Epidermal melanocyte (primary cell): ENCODE measurements at regions not wholly inside any gene's neighbourhood (a gene's known extent, or its start where the extent isn't known, plus 50 kb on each side); places are given as distances from the start of the nearest gene placed in this dataset.

Source experiments
- DNase-seq: peaks from one replicate; pipeline ENCODE4 v3.0.0; 2011; ENCODE audit warnings: low spot score; ENCODE audit not compliant: insufficient read length

DNA sequence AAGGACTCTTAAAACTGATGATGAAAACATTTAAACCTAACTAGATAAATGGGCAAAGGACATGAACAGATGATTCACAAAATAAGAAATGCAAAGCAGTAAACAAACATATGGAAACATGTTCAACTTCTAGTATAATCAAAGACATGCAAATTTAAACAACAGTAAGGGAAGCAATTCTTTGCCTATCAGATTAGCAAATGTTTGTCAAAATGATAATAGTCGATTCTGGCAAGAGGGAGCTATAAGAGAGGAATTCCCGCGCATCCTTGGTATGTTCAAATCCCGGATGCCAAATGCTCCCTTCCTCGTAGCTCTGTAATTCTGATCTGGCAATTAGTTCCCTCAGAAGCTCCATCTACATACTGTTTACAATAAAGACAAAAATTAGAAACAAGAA is 320.5 kb downstream of the PHKB start:
- DNase-seq: no peak

DNA sequence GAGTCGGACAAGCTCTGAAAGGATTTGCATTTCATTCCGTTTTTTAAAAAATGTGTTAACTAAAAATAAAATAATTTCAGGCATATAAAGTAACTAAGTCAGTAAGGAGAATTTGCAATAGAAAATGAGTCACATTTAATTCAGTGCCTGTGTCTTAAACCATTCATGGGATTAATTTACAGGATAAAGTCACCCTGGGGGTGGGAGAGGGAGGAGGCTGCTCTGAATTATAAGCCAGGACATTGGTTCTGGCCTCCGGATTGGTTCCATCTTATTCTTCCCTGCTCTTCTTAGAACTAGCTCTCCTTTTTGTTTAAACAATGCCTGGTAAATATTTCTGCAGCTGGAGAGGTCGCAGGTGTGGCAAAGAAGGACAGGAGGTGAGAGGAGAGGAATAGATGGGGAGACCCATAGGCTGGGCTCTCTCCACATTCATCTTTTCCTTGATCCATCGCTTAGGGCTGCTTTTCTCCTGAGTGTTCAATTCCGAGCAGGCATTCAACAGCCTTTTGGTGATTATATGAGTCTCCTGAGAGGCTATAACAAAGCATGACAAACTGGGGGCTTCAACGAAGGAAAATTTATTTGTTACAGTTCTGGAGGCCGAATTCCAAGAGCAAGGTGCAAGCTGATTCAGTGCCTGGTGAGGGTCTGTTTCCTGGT is 319.2 kb downstream of the PHKB start:
- DNase-seq: no peak

DNA sequence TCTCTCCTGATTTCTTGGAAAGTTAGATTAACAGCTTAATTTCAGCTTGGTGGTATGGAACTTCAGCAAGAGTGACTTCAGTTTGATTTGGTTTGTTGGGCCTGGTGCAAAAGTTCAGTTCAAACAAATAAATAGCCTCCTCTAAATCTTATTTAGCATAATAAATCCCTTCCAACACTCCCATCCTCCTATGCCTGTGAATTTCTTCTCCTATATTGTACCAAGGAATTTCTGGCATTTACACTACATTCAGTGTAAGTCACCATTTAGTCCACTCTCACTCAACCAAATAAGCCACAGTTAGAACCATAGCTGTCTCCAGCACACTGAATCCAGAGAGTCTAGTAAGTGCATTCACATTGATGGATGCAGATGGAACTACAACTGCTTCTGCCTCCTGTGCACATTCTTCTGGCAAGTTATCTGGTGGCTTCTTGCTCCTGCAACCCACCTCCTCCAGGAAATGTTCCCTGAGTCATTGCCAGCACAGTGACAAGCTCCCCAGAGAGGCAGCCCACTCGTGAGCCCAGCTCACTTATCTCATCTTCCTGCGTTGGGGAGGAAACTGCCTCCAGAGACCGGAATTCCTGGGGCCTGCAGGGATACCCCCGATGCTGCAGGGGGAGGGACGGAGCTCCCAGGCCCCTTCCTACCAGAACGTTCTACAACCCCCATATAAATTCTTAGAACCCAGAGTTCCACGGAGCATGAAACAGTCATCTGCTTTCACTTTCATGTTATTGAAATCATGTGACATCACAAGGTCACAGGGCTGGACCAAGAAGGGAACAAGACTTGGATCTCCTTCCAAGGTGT is 318.3 kb downstream of the PHKB start:
- no peak for DNase-seq

DNA sequence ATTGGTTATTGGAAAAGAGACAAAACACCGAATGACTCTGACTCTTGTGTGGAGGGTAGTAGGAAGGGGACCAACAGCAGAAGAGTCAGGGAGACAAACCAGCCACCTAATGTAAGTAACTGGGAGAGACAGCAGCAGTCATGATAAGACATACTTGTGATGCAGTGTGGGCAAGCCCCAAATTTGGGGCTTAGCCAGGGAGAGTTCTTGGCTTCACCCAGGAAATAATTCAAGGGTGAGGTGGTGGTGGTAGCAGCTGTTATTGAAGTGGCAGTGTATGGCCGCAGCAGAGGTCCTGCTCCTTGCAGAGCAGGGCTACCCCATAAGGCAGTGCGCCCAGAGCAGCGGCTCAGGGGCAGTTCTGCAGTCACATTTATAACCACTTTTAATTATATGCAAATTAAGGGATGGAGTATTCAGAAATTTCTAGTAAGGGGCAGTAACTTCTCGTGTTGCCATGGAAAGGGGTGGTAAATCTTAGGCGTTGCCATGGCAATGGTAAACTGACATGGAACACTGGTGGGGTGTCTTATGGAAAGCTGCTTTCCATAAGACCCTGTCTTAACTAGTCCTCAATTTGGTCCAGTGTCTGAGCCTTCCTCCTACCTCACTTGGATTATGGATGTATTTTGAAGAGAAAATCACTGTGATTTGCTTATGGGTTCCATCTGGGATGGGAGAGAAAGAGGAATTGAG is 317.1 kb downstream of the PHKB start:
- no peak for DNase-seq

DNA sequence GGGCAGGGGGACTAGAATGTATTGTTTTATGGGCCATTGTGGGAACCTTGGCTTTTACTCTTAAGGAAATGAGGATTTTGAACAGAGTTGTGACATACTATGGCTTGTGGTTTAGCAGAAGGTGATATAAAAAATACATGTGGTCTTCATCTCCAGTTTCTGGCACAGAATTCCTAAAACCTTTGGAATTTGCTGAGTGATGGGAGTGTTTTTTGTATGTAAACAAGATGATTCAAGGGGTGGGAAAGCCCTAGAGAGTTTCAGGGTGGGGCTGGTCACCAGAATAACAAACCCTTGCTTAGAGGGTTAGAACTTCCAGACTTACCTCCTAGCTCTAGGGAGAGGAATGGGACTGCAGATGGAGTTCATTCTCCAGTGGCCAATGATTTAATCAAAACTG is 316.1 kb downstream of the PHKB start:
- no peak for DNase-seq

DNA sequence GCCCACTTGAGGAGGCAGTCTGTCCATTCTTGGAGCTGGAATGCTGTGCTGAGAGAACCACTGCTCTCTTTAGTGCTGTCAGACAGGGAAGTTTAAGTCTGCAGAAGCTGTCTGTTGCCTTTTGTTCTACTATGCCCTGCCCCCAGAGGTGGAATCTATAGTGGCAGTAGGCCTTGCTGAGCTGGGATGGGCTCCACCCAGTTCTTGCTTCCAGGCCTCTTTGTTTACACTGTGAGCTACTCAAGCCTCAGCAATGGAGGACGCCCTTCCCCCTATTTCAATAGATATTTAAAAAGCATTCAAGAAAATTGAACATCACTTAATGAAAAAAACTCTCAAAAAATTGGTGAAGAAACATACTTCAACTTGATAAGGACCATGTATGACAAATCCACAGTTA is 313.5 kb downstream of the PHKB start:
- DNase-seq: no peak

DNA sequence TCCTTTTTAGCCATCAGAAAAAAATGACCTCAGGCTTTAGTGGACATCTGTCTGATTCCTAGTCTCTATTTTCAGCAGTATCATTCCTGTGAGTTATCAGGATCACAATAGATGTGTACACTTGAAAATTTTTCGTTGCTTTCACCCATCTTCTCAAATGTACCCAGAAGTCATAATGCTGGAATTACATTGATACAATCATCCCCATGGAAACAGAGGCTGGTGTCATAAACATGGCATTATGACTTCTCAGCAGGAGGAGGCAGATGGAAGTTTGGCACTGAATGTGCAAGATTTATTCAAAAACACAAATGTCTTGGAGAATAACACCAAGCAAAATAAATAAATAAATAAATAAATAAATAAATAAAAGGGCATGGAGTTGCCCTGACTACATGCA is 292.5 kb downstream of the PHKB start:
- DNase-seq: no peak
